ENCODE measurements at regions not wholly inside any gene's neighbourhood (a gene's known extent, or its start where the extent isn't known, plus 50 kb on each side); places are given as distances from the start of the nearest gene placed in this dataset.

DNA sequence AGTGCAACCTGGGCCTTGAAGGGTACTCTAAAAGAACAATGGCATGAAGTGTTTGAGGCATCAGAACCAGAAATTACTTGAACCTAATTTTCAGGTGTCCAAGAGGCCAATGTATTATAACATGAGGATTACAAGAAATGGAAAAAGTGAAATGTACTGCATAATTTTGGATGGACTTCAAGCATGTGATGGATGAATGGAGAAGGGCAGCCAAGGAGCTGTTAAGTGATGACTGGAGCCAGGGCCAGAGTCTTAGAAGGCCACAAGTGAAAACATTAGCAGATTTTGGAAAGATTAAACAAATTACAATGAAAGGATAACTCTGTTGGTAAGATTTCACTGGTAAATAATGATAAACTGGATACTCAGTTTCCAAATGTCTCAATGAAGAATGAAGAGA lies 738.2 kb downstream of the CD109 start:
- no peak overlapping the region for H3K4me3 ChIP-seq (ENCODE audit: low read depth, low read length)
- no peak for DNase-seq (ENCODE audit: low read depth)
- TF ChIP-seq, protein P1, sequence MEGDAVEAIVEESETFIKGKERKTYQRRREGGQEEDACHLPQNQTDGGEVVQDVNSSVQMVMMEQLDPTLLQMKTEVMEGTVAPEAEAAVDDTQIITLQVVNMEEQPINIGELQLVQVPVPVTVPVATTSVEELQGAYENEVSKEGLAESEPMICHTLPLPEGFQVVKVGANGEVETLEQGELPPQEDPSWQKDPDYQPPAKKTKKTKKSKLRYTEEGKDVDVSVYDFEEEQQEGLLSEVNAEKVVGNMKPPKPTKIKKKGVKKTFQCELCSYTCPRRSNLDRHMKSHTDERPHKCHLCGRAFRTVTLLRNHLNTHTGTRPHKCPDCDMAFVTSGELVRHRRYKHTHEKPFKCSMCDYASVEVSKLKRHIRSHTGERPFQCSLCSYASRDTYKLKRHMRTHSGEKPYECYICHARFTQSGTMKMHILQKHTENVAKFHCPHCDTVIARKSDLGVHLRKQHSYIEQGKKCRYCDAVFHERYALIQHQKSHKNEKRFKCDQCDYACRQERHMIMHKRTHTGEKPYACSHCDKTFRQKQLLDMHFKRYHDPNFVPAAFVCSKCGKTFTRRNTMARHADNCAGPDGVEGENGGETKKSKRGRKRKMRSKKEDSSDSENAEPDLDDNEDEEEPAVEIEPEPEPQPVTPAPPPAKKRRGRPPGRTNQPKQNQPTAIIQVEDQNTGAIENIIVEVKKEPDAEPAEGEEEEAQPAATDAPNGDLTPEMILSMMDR (conservative IDR thresholded peaks at IDR 0.05; ENCODE audit: low read depth, low read length): no peak

DNA sequence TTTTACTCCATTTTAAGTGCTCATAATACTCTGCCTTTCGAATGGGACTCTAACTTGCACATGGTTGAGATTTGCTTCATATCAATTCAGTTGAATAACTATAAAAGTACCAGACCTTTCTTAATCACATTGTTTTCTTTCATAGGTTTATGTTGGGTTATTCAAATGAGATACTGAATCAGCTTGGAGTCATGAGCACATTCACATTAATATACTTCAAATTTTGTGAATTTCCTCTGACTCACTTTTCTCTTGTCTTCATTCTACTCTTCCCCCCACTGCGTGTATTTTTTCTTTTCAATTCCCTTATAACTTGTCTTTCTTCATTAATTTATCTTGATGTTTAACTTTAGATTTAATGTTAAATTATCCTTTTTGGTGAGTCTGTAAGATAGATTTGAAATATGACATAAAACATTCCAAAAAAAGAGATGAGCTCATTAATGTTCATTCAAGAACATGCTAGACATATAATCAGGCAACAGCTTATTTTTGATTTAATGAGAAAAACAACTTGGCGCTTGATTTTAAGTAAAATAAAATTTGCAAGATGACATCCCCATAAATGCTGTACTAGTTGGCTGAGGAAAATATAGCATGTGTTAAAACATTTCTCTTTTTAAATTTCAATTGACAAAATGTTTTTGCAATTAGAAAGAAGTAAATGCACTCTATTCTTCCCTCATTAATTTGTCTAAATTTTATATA lies 736.0 kb downstream of the CD109 start:
- TF ChIP-seq, protein P1 (conservative IDR thresholded peaks at IDR 0.05; ENCODE audit: low read depth, low read length): no peak
- no peak for DNase-seq (ENCODE audit: low read depth)
- H3K4me3 ChIP-seq (ENCODE audit: low read depth, low read length): no peak overlapping the region

DNA sequence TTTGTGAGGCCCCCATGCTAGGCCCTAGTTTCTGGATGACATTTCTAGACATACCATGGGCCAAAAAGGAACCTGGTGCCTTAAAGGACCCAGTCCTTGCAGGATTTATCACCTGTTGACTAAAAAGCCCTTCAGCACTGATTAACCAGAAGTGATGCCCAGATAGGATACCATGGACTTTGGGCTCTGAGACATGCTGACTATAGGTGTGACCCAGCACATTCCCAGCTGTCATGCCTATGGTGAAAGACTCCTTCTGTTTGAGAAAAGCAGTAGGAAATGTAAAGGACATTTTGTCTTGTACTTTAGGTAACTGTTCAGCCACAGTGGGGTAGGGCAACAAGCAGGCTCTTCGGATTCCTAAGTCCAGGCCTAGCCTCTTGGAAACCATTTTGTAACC lies 724.2 kb downstream of the CD109 start:
- H3K4me3 ChIP-seq (ENCODE audit: low read depth, low read length): no peak overlapping the region
- TF ChIP-seq, protein P1 (conservative IDR thresholded peaks at IDR 0.05; ENCODE audit: low read depth, low read length): no peak
- no peak for DNase-seq (ENCODE audit: low read depth)

DNA sequence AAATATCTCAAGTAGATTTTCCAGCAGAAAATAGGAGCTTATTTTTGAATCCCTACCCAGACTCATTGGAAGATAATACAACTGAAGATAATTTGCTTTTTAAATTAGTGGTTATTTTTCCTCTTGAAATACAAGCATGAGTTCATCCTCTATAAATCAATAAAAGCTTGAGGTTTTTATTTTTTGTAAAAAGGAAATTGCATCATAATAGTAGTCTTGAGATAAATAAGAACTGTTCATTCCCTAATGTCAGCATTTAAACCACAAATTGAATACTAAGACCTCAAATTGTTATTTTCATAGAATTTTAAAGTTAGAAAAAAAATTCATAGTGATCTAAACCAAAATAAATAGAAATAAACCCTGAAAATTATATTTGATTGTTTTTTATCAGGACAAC lies 719.1 kb downstream of the CD109 start:
- H3K4me3 ChIP-seq (ENCODE audit: low read depth, low read length): no peak overlapping the region
- peak; percentile 31 for DNase-seq (ENCODE audit: low read depth)
- TF ChIP-seq, protein P1 (conservative IDR thresholded peaks at IDR 0.05; ENCODE audit: low read depth, low read length): no peak

DNA sequence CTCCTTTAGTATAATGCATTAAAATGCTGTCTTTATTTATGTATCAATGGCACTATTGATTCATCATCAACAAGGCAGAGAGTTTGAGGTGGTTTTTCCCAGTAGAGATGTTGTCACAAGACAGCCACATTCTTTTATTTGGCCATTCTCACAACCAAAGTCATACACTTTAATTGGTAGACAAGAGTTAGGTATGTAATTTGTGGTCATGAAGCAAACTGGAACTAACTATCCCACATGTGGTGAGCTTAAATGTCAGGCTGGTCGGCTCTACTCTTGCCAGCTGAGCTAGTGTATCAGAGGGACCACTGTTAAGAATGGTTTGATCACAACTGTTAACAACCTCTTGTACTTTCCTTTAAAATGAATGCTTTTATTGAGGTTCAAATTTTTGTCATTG lies 714.6 kb downstream of the CD109 start:
- no peak overlapping the region for H3K4me3 ChIP-seq (ENCODE audit: low read depth, low read length)
- TF ChIP-seq, protein P1 (conservative IDR thresholded peaks at IDR 0.05; ENCODE audit: low read depth, low read length): no peak
- peak; percentile 24 for DNase-seq (ENCODE audit: low read depth)

DNA sequence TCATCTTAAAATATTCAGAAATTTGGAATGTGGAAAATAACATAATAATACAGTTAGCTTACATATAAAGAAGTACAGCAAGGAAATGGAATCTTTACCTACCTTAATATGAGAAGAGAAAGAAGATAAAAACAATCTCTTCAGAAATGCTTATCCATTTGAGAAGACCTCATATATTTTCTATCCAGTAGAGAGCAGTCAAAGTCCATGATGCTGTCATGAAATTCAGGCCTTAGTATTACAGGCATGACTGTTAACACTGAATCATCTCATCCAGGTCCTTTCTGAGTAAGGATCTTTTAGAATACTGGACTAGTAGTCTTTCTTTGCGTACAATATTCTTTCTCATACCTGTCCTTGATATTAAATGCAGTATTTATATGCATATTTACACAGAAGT lies 713.4 kb downstream of the CD109 start:
- TF ChIP-seq, protein P1 (conservative IDR thresholded peaks at IDR 0.05; ENCODE audit: low read depth, low read length): peak; percentile 68
- no peak overlapping the region for H3K4me3 ChIP-seq (ENCODE audit: low read depth, low read length)
- DNase-seq (ENCODE audit: low read depth): peak; percentile 89

DNA sequence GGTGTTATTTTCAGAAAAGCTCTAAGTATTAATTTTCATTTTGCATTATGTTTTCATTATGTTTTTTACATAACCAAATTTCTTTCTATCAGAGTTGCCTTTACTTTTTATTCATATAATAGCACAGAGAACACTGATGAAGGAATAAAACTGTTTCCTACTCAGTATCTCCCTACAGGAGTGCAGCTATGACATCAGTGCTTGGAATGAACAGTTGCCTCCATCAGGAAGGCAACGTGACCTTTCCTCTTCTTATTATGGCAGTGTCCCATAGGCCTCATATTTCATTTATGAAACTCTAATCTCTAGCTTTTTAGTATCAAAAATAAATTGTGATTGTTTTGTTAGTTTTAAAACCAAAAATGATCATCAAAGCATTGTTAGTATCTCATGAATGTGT lies 712.8 kb downstream of the CD109 start:
- DNase-seq (ENCODE audit: low read depth): peak; percentile 15
- no peak overlapping the region for H3K4me3 ChIP-seq (ENCODE audit: low read depth, low read length)
- TF ChIP-seq, protein P1 (conservative IDR thresholded peaks at IDR 0.05; ENCODE audit: low read depth, low read length): no peak
